IMR-90 (cell line): ENCODE measurements at regions not wholly inside any gene's neighbourhood (a gene's known extent, or its start where the extent isn't known, plus 50 kb on each side); places are given as distances from the start of the nearest gene placed in this dataset.

Source experiments
- ATAC-seq: fragments of 200-7000 bp; cut with Tn5 transposase; 2 replicates; pipeline ENCODE4 v1.9.1; 2020; ENCODE audit warnings: low read depth, mild to moderate bottlenecking, moderate library complexity
- BruUV-seq: library from RNA; stranded (reverse); fragments of 400-500 nt; replicated peaks from 2 replicates; lab custom pipeline; 2021; lab: Mats Ljungman, UMichigan
- CTCF ChIA-PET: fragments of 300-600 bp; formaldehyde crosslinking; extraction: SDS; loops from one replicate; lab custom pipeline; 2021; ENCODE audit warnings: antibody characterized with exemption; lab: Yijun Ruan, JAX
- POLR2A ChIA-PET: fragments of 300-600 bp; sonication (Branson Sonifier 250); formaldehyde crosslinking; loops from one replicate; lab custom pipeline; 2022; ENCODE audit warnings: antibody characterized with exemption; ENCODE audit not compliant: unreplicated experiment; lab: Charles Lee
- DNase-seq: peaks from one replicate; pipeline ENCODE4 v3.0.0; 2013
- H2AFZ ChIP-seq: replicated peaks from 2 replicates; pipeline ENCODE3; 2013; ENCODE audit warnings: low read length, mild to moderate bottlenecking; ENCODE audit not compliant: poor library complexity
- H2AK5ac ChIP-seq: 2 replicates; pipeline ENCODE4 v1.6.1; 2013; ENCODE audit warnings: low read depth, low read length, inconsistent platforms
- H2AK9ac ChIP-seq: replicated peaks from 2 replicates; pipeline ENCODE3; 2013; ENCODE audit warnings: mild to moderate bottlenecking, low read depth, low read length, moderate library complexity; ENCODE audit not compliant: poor library complexity
- H2BK120ac ChIP-seq: 2 replicates; pipeline ENCODE4 v1.6.1; 2013; ENCODE audit warnings: low read depth, low read length, inconsistent platforms
- H2BK15ac ChIP-seq: 3 replicates; pipeline ENCODE4 v1.6.1; 2013; ENCODE audit warnings: low read depth, low read length, inconsistent platforms
- H2BK20ac ChIP-seq: 2 replicates; pipeline ENCODE4 v1.6.1; 2013; ENCODE audit warnings: low read depth, mild to moderate bottlenecking, inconsistent platforms, low read length, moderate library complexity
- H2BK5ac ChIP-seq: 2 replicates; pipeline ENCODE4 v1.6.1; 2013; ENCODE audit warnings: mild to moderate bottlenecking, low read depth, low read length, inconsistent platforms; ENCODE audit not compliant: poor library complexity, severe bottlenecking
- H3K14ac ChIP-seq: replicated peaks from 2 replicates; pipeline ENCODE4 v1.6.1; 2013; ENCODE audit warnings: low read depth, low read length, inconsistent platforms
- H3K18ac ChIP-seq: 2 replicates; pipeline ENCODE4 v1.6.1; 2013; ENCODE audit warnings: low read depth, low read length, control low read depth
- H3K23ac ChIP-seq: 2 replicates; pipeline ENCODE4 v1.6.1; 2013; ENCODE audit warnings: low read depth, low read length, inconsistent platforms
- H3K27ac ChIP-seq: 2 replicates; pipeline ENCODE4 v1.5.1; 2013; ENCODE audit warnings: mild to moderate bottlenecking, control low read depth, low read length; ENCODE audit not compliant: insufficient read depth
- H3K27me3 ChIP-seq: 2 replicates; pipeline ENCODE4 v1.6.1; 2013; ENCODE audit warnings: low read length; ENCODE audit not compliant: control insufficient read depth, insufficient read depth
- H3K36me3 ChIP-seq: 2 replicates; pipeline ENCODE4 v1.6.1; 2013; ENCODE audit warnings: low read length, mixed read lengths; ENCODE audit not compliant: control insufficient read depth, insufficient read depth
- H3K4ac ChIP-seq: 2 replicates; pipeline ENCODE4 v1.6.1; 2013; ENCODE audit warnings: low read depth, low read length, inconsistent platforms
- H3K4me1 ChIP-seq: 2 replicates; pipeline ENCODE4 v1.6.1; 2013; ENCODE audit warnings: low read length, mixed read lengths; ENCODE audit not compliant: control insufficient read depth, insufficient read depth
- H3K4me2 ChIP-seq: 2 replicates; pipeline ENCODE4 v1.6.1; 2013; ENCODE audit warnings: low read depth, mild to moderate bottlenecking, control low read depth, low read length, moderate library complexity
- H3K4me3 ChIP-seq: 2 replicates; pipeline ENCODE4 v1.5.1; 2013; ENCODE audit warnings: low read depth, mild to moderate bottlenecking, control low read depth, low read length, moderate library complexity; ENCODE audit not compliant: insufficient read depth
- H3K56ac ChIP-seq: 2 replicates; pipeline ENCODE4 v1.6.1; 2013; ENCODE audit warnings: low read length, inconsistent platforms; ENCODE audit not compliant: insufficient read depth; ENCODE audit errors: extremely low read depth
- H3K79me1 ChIP-seq, 2 experiments: 2 replicates each; pipeline ENCODE4 v1.6.1; 2013; ENCODE audit warnings: low read length in 2 of 2, inconsistent platforms in 1 of 2, low read depth in 1 of 2
- H3K9ac ChIP-seq: 2 replicates; pipeline ENCODE4 v1.6.1; 2013; ENCODE audit warnings: low read depth, low read length, control low read depth
- H3K9me1 ChIP-seq: 2 replicates; pipeline ENCODE4 v1.6.1; 2013; ENCODE audit warnings: low read length, inconsistent platforms; ENCODE audit not compliant: insufficient read depth
- H3K9me3 ChIP-seq: 2 replicates; pipeline ENCODE4 v1.6.1; 2013; ENCODE audit warnings: low read length; ENCODE audit not compliant: control insufficient read depth, insufficient read depth
- H4K20me1 ChIP-seq: 2 replicates; pipeline ENCODE4 v1.6.1; 2013; ENCODE audit warnings: low read length, inconsistent platforms; ENCODE audit not compliant: insufficient read depth
- H4K5ac ChIP-seq: 2 replicates; pipeline ENCODE4 v1.6.1; 2013; ENCODE audit warnings: mild to moderate bottlenecking, low read depth, low read length, control low read depth
- H4K8ac ChIP-seq, 2 experiments: 2 replicates each; pipeline ENCODE4 v1.6.1; 2013; ENCODE audit warnings: low read depth in 2 of 2, low read length in 2 of 2, control low read depth in 1 of 2, inconsistent platforms in 1 of 2
- H4K91ac ChIP-seq: 2 replicates; pipeline ENCODE4 v1.6.1; 2013; ENCODE audit warnings: low read depth, low read length, inconsistent platforms; ENCODE audit not compliant: insufficient read depth
- BHLHE40 ChIP-seq: fragments of 150-350 bp; IDR thresholded peaks from 2 replicates; pipeline ENCODE4 v1.6.1; 2016; ENCODE audit warnings: mild to moderate bottlenecking, low read depth, low read length
- CEBPB ChIP-seq: IDR thresholded peaks from 2 replicates; pipeline ENCODE4 v1.6.1; 2012; ENCODE audit warnings: low read depth, low read length, improper control_type of control experiment
- CHD1 ChIP-seq: IDR thresholded peaks from 2 replicates; pipeline ENCODE4 v1.6.1; 2012; ENCODE audit warnings: low read depth, low read length, improper control_type of control experiment
- FOS ChIP-seq: fragments of 150-350 bp; IDR thresholded peaks from 2 replicates; pipeline ENCODE4 v1.6.1; 2016; ENCODE audit warnings: low read depth, low read length
- MAFK ChIP-seq: IDR thresholded peaks from 2 replicates; pipeline ENCODE4 v1.6.1; 2012; ENCODE audit warnings: low read depth, low read length, improper control_type of control experiment
- MAZ ChIP-seq: IDR thresholded peaks from 2 replicates; pipeline ENCODE4 v1.6.1; 2012; ENCODE audit warnings: low read depth, mild to moderate bottlenecking, low read length, improper control_type of control experiment, moderate library complexity, borderline replicate concordance
- MXI1 ChIP-seq: IDR thresholded peaks from 2 replicates; pipeline ENCODE4 v1.6.1; 2012; ENCODE audit warnings: low read depth, mild to moderate bottlenecking, low read length, moderate library complexity, borderline replicate concordance
- NFE2L2 ChIP-seq: fragments of 150-350 bp; IDR thresholded peaks from 2 replicates; pipeline ENCODE4 v1.6.1; 2016; ENCODE audit warnings: low read depth, mild to moderate bottlenecking, low read length
- POLR2A ChIP-seq: IDR thresholded peaks from 2 replicates; pipeline ENCODE4 v1.6.1; 2012; ENCODE audit warnings: mild to moderate bottlenecking, low read depth, low read length
- RAD21 ChIP-seq: IDR thresholded peaks from 2 replicates; pipeline ENCODE4 v1.6.1; 2012; ENCODE audit warnings: low read length, improper control_type of control experiment
- RCOR1 ChIP-seq: IDR thresholded peaks from 2 replicates; pipeline ENCODE4 v1.6.1; 2012; ENCODE audit warnings: mild to moderate bottlenecking, low read length, improper control_type of control experiment; ENCODE audit not compliant: insufficient replicate concordance
- RFX5 ChIP-seq: IDR thresholded peaks from 2 replicates; pipeline ENCODE4 v1.8.0; 2012; ENCODE audit warnings: low read depth, mild to moderate bottlenecking, low read length, moderate library complexity
- SMC3 ChIP-seq: fragments of 150-350 bp; IDR thresholded peaks from 2 replicates; pipeline ENCODE4 v1.6.1; 2016; ENCODE audit warnings: low read depth, mild to moderate bottlenecking, antibody characterized with exemption, low read length, moderate library complexity
- WGBS, 2 experiments: methylation state at CpG; one replicate each; pipeline versions ENCODE4 v1.1.5 to v1.1.7; 2013; ENCODE audit warnings: missing lambda C conversion rate in 2 of 2; ENCODE audit not compliant: insufficient read length in 1 of 2; ENCODE audit errors: extremely low coverage in 2 of 2; 5-methylcytosine and 5-hydroxymethylcytosine counted together
- dilution Hi-C: fragments of 300-500 bp; cut with HindIII; formaldehyde crosslinking; loops from one replicate; pipeline ENCODE4 v1.14.3; 2018; ENCODE audit warnings: low sequenced_read_pairs; ENCODE audit not compliant: unreplicated experiment
- in situ Hi-C: fragments of 300-500 bp; cut with MboI; formaldehyde crosslinking; loops from 3 replicates; pipeline ENCODE4 v1.14.3; 2019; ENCODE audit warnings: low sequenced_read_pairs, inconsistent platforms, mixed read lengths
- intact Hi-C: fragments of 100-400 bp; cut with micrococcal nuclease; formaldehyde crosslinking; loops from 2 replicates; pipeline ENCODE4 v1.10.0; 2022
- TF ChIP-seq, protein P1 (sequence below): conservative IDR thresholded peaks from 2 replicates; pipeline ENCODE4 v1.5.1; 2012; ENCODE audit warnings: mild to moderate bottlenecking, low read depth, low read length, improper control_type of control experiment
- TF ChIP-seq, protein P2 (sequence below): fragments of 150-350 bp; IDR thresholded peaks from 2 replicates; pipeline ENCODE4 v1.6.1; 2016; ENCODE audit warnings: low read depth, mild to moderate bottlenecking, low read length, moderate library complexity, borderline replicate concordance
- TF ChIP-seq, protein P3 (sequence below): fragments of 150-350 bp; IDR thresholded peaks from 2 replicates; pipeline ENCODE4 v1.6.1; 2017; ENCODE audit warnings: mild to moderate bottlenecking, antibody characterized with exemption, low read length, low read depth

DNA sequence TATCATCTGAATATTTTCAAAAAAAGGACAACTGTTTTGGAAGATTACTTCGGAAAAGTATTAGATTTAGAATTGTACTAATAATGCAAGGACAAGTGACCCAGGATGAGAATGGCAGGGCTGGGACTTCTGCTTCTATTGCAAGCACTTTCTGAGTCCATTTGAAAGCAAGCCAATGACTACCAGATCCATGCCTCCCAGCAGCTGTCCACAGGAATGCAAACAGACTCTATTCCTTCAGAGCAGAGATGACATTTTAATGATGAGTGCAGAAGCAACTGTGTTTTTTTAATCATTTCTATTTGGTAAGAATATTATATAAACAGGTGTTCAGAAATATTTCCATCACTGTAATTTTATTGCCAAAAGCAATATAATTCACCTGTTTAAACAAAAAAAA is 456.7 kb downstream of the SOX11 start:
- Histone ChIP-seq H3K27ac (no peak overlapping the region), H2BK5ac (no peak overlapping the region), H3K4me2 (no peak overlapping the region), H3K4me3 (no peak overlapping the region), H2AK9ac (no peak overlapping the region), H3K9me1 (no peaks in the 10 kb centered on the region), H2AFZ (no peak overlapping the region), H3K9me3 (peaks cover under 1% of the 10 kb centered on the region; the same call in 1 of the 2 replicates), H3K4ac (no peak overlapping the region), H2AK5ac (no peak overlapping the region), H4K8ac (no peak overlapping the region), H2BK15ac (no peak overlapping the region), H2BK120ac (no peak overlapping the region), H3K14ac (no peak overlapping the region), H3K56ac (no peak overlapping the region), H3K18ac (no peak overlapping the region), H3K27me3 (no peaks in the 10 kb centered on the region), H4K20me1 (no peaks in the 10 kb centered on the region), H3K4me1 (no peaks in the 10 kb centered on the region), H4K5ac (no peak overlapping the region), H3K23ac (no peak overlapping the region), H4K91ac (no peak overlapping the region), H3K9ac (no peak overlapping the region), H3K79me1 (no peaks in the 10 kb centered on the region), H2BK20ac (no peak overlapping the region), H3K36me3 (no peaks in the 10 kb centered on the region)
- TF ChIP-seq, protein P1, sequence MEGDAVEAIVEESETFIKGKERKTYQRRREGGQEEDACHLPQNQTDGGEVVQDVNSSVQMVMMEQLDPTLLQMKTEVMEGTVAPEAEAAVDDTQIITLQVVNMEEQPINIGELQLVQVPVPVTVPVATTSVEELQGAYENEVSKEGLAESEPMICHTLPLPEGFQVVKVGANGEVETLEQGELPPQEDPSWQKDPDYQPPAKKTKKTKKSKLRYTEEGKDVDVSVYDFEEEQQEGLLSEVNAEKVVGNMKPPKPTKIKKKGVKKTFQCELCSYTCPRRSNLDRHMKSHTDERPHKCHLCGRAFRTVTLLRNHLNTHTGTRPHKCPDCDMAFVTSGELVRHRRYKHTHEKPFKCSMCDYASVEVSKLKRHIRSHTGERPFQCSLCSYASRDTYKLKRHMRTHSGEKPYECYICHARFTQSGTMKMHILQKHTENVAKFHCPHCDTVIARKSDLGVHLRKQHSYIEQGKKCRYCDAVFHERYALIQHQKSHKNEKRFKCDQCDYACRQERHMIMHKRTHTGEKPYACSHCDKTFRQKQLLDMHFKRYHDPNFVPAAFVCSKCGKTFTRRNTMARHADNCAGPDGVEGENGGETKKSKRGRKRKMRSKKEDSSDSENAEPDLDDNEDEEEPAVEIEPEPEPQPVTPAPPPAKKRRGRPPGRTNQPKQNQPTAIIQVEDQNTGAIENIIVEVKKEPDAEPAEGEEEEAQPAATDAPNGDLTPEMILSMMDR: no peak
- TF ChIP-seq CEBPB (no peak), SMC3 (no peak), RAD21 (no peak), MAFK (no peak), FOS (no peak), POLR2A (no peak), NFE2L2 (no peak), BHLHE40 (no peak), CHD1 (no peak), RCOR1 (no peak), MXI1 (no peak), MAZ (no peak), RFX5 (no peak)
- TF ChIP-seq, protein P2, sequence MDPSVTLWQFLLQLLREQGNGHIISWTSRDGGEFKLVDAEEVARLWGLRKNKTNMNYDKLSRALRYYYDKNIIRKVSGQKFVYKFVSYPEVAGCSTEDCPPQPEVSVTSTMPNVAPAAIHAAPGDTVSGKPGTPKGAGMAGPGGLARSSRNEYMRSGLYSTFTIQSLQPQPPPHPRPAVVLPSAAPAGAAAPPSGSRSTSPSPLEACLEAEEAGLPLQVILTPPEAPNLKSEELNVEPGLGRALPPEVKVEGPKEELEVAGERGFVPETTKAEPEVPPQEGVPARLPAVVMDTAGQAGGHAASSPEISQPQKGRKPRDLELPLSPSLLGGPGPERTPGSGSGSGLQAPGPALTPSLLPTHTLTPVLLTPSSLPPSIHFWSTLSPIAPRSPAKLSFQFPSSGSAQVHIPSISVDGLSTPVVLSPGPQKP: no peak
- TF ChIP-seq, protein P3, sequence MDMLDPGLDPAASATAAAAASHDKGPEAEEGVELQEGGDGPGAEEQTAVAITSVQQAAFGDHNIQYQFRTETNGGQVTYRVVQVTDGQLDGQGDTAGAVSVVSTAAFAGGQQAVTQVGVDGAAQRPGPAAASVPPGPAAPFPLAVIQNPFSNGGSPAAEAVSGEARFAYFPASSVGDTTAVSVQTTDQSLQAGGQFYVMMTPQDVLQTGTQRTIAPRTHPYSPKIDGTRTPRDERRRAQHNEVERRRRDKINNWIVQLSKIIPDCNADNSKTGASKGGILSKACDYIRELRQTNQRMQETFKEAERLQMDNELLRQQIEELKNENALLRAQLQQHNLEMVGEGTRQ: no peak
- ChIA-PET POLR2A (no interaction called here), CTCF (no interaction called here)
- DNase-seq (peak; percentile 20), ATAC-seq (0 out of 2 replicates have a peak, but pooled peaks have one; percentile 21)
- no TSS peak for BruUV-seq
- WGBS, 2 experiments: no CpG with 5 or more reads among the region's 1 CpG
- dilution Hi-C loops (no loop called here), intact Hi-C loops (no loop called here), in situ Hi-C loops (no loop called here)
